Peyer's patch (tissue), 4 donors: ENCODE measurements at regions not wholly inside any gene's neighbourhood (a gene's known extent, or its start where the extent isn't known, plus 50 kb on each side); places are given as distances from the start of the nearest gene placed in this dataset.

Experiments used
- CTCF ChIP-seq, 6 experiments: fragments of 450-650 bp in 4 of 6; fragments of 200-600 bp in 2 of 6; sonication (generic) in 1 of 6; IDR thresholded peaks; one replicate each; pipeline ENCODE4 v1.5.1; 2017 to 2019; ENCODE audit warnings: antibody characterized with exemption in 6 of 6, mild to moderate bottlenecking in 3 of 6, moderate library complexity in 1 of 6
- POLR2A ChIP-seq, 2 donors: fragments of 450-650 bp; IDR thresholded peaks; one replicate each; pipeline ENCODE4 v1.5.1; 2017; ENCODE audit warnings: antibody characterized with exemption in 2 of 2, mild to moderate bottlenecking in 2 of 2, moderate library complexity in 2 of 2

DNA sequence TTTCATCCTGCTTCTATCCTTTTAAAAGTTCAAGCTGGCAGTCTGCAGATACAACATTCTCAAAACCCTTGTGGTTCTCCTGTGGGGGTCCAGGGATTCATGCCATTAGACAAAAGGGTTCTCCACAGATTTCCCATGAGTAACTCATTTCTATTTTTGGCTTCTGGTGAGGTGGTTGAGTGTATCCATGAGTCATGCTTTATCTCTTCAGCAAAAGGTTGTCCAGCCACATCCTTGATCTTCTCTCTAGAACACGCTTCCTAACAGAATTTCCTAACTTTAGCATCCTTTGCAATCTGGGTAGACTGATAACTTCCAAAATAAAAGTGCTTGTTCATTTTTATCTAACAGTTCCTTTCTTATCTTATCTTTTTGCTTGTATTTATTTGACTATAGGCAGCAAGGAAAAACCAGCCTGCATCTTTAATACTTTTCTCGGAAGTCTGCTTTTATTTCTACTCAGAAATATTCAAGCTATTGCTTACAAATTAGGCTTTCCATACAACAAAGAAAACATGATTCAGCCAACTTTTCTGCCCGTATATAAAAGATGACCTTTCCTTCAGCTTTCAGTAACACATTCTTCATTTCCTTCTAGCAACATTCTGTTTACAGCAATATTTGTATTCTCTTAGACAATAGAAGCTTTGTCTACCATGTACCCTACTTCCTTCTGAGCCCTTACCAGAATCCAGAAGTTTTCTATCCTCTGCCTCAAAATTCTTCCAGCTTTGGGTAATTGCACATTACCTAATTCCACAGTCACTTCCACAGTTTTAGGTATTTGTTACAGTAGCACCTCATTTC is 79.3 kb upstream of the IL6 start:
- TF ChIP-seq CTCF (IDR thresholded peaks at IDR 0.05), result no peak
- no peak for TF ChIP-seq POLR2A (IDR thresholded peaks at IDR 0.05)
